Mesenchymal stem cell (in vitro differentiated cells and primary cell): ENCODE measurements at regions not wholly inside any gene's neighbourhood (a gene's known extent, or its start where the extent isn't known, plus 50 kb on each side); places are given as distances from the start of the nearest gene placed in this dataset.

Experiments
- DNase-seq: peaks from one replicate; pipeline ENCODE4 v3.0.0-alpha.2; 2013
- H2AFZ ChIP-seq: one replicate; pipeline ENCODE4 v1.6.1; 2013; ENCODE audit warnings: low read depth, mild to moderate bottlenecking, control low read depth, inconsistent platforms, low read length, moderate library complexity
- H2AK5ac ChIP-seq: 2 replicates; pipeline ENCODE4 v1.6.1; 2013; ENCODE audit warnings: low read length, moderate library complexity, mild to moderate bottlenecking, inconsistent platforms; ENCODE audit not compliant: severe bottlenecking
- H2BK120ac ChIP-seq: one replicate; pipeline ENCODE4 v1.6.1; 2013; ENCODE audit warnings: low read depth, mild to moderate bottlenecking, inconsistent platforms, low read length, moderate library complexity
- H2BK12ac ChIP-seq, 2 experiments: one replicate each; pipeline ENCODE4 v1.6.1; 2013; ENCODE audit warnings: inconsistent platforms in 2 of 2, low read length in 2 of 2, mild to moderate bottlenecking in 2 of 2, moderate library complexity in 2 of 2, control low read depth in 1 of 2
- H2BK15ac ChIP-seq: one replicate; pipeline ENCODE4 v1.6.1; 2013; ENCODE audit warnings: mild to moderate bottlenecking, low read depth, inconsistent platforms; ENCODE audit not compliant: poor library complexity, severe bottlenecking
- H2BK5ac ChIP-seq: 2 replicates; pipeline ENCODE4 v1.6.1; 2013; ENCODE audit warnings: low read depth, mild to moderate bottlenecking, low read length, control low read depth, inconsistent platforms; ENCODE audit not compliant: poor library complexity, severe bottlenecking
- H3K14ac ChIP-seq, 2 experiments: one replicate each; pipeline ENCODE4 v1.6.1; 2013; ENCODE audit warnings: inconsistent platforms in 2 of 2, low read length in 2 of 2, control low read depth in 1 of 2, mild to moderate bottlenecking in 1 of 2, moderate library complexity in 1 of 2
- H3K18ac ChIP-seq, 2 experiments: one replicate each; pipeline ENCODE4 v1.6.1; 2013; ENCODE audit warnings: inconsistent platforms in 2 of 2, low read length in 2 of 2, control low read depth in 1 of 2, low read depth in 1 of 2, mild to moderate bottlenecking in 1 of 2
- H3K23ac ChIP-seq, 2 experiments: one replicate each; pipeline ENCODE4 v1.6.1; 2013; ENCODE audit warnings: inconsistent platforms in 2 of 2, low read length in 2 of 2, mild to moderate bottlenecking in 2 of 2, moderate library complexity in 2 of 2, control low read depth in 1 of 2
- H3K27ac ChIP-seq: 2 replicates; pipeline ENCODE4 v1.5.1; 2013; ENCODE audit warnings: mild to moderate bottlenecking, moderate library complexity, low read length, control low read depth, inconsistent platforms; ENCODE audit not compliant: poor library complexity, severe bottlenecking
- H3K27me3 ChIP-seq, 2 experiments: 2 replicates each; pipeline versions ENCODE4 v1.6.1 to v1.7.0; 2013; ENCODE audit warnings: low read length in 2 of 2, mild to moderate bottlenecking in 2 of 2, moderate library complexity in 2 of 2, control low read depth in 1 of 2, inconsistent platforms in 1 of 2; ENCODE audit not compliant: control insufficient read depth in 1 of 2, insufficient read depth in 1 of 2
- H3K36me3 ChIP-seq, 2 experiments: 2 replicates each; pipeline versions ENCODE4 v1.6.1 to v1.7.0; 2013; ENCODE audit warnings: low read length in 2 of 2, control low read depth in 1 of 2, inconsistent platforms in 1 of 2, low read depth in 1 of 2, mild to moderate bottlenecking in 1 of 2; ENCODE audit not compliant: insufficient read depth in 2 of 2, control insufficient read depth in 1 of 2
- H3K4ac ChIP-seq, 2 experiments: one replicate each; pipeline ENCODE4 v1.6.1; 2013; ENCODE audit warnings: inconsistent platforms in 2 of 2, low read length in 2 of 2, mild to moderate bottlenecking in 2 of 2, moderate library complexity in 2 of 2, control low read depth in 1 of 2, low read depth in 1 of 2
- H3K4me1 ChIP-seq: 2 replicates; pipeline ENCODE4 v1.6.1; 2013; ENCODE audit warnings: low read depth, low read length, control low read depth; ENCODE audit not compliant: control insufficient read depth, insufficient read depth
- H3K4me2 ChIP-seq: 2 replicates; pipeline ENCODE4 v1.6.1; 2013; ENCODE audit warnings: low read length, mild to moderate bottlenecking, inconsistent platforms; ENCODE audit not compliant: poor library complexity, severe bottlenecking
- H3K4me3 ChIP-seq, 2 experiments: 2 replicates each; pipeline versions ENCODE4 v1.5.1 to v1.7.0; 2013; ENCODE audit warnings: low read length in 2 of 2, mild to moderate bottlenecking in 2 of 2, control low read depth in 1 of 2, low read depth in 1 of 2; ENCODE audit not compliant: insufficient read depth in 1 of 2
- H3K79me1 ChIP-seq: replicated peaks from 2 replicates; pipeline ENCODE4 v1.6.1; 2013; ENCODE audit warnings: mild to moderate bottlenecking, control low read depth, low read length, inconsistent platforms; ENCODE audit not compliant: poor library complexity, severe bottlenecking
- H3K9ac ChIP-seq: 2 replicates; pipeline ENCODE4 v1.7.0; 2013; ENCODE audit warnings: mild to moderate bottlenecking, low read length, moderate library complexity
- H3K9me3 ChIP-seq: 2 replicates; pipeline ENCODE4 v1.7.0; 2013; ENCODE audit warnings: mild to moderate bottlenecking, low read length; ENCODE audit not compliant: control insufficient read depth
- H4K8ac ChIP-seq: one replicate; pipeline ENCODE4 v1.6.1; 2013; ENCODE audit warnings: inconsistent platforms, mild to moderate bottlenecking, low read length, moderate library complexity
- H4K91ac ChIP-seq: one replicate; pipeline ENCODE4 v1.6.1; 2013; ENCODE audit warnings: mild to moderate bottlenecking, low read length, inconsistent platforms
- WGBS: methylation state at CpG from one replicate; pipeline ENCODE4 v1.1.7; 2013; ENCODE audit warnings: mixed read lengths; 5-methylcytosine and 5-hydroxymethylcytosine counted together

DNA sequence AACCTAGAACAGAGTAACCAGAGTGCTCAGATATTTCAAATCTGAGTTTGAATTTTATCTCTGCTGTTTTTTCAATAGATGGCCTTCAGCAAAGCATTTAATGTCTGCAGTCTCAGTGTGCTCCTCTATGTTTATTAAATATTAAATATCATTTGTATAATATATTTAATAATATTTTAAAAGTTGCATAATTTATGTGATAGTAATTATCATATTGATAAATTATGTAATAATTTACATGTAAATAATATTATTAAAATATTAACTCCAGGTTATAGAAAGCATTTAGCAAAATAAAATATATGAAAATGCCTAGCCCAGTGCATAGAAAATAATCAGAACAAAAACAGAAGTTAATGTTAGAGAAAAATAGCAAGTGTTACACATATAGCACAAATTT lies 930.0 kb upstream of the SLC35B3 start:
- Histone ChIP-seq H2BK12ac (no peak overlapping the region), H3K4me2 (no peak overlapping the region), H2BK15ac (no peak overlapping the region), H3K4ac (no peak overlapping the region), H2AFZ (no peak overlapping the region), H3K14ac (no peak overlapping the region), H3K36me3 (no peaks in the 10 kb centered on the region), H3K9me3 (peaks cover 19% of the 10 kb centered on the region), H4K8ac (no peak overlapping the region), H3K18ac (no peak overlapping the region), H3K27me3 (no peaks in the 10 kb centered on the region), H3K4me1 (peaks cover 2% of the 10 kb centered on the region), H3K23ac (no peak overlapping the region), H3K79me1 (no peaks in the 10 kb centered on the region), H2AK5ac (no peak overlapping the region), H3K27ac (no peak overlapping the region), H2BK5ac (no peak overlapping the region), H3K9ac (no peak overlapping the region), H3K4me3 (no peak overlapping the region), H4K91ac (no peak overlapping the region), H2BK120ac (no peak overlapping the region)
- DNase-seq, result no peak

DNA sequence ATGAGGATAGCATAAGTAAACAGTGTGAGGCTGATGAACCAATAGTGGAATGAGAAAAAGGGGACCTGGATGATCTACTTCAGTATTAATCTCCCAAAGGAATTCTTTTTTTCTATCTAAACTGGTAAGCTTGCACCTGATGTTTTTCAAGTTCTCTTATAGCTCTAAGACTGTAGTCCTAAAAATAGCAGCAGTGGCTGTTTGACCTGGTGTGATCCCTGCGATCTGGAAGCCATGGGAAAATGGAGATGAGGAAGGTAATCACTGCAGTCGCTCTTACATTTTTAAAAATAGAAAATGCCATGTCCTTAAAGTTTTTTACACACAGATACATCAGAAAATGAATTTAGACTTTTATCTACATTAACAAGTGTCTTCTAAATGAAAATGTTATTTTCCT lies 926.4 kb upstream of the SLC35B3 start:
- H3K27ac ChIP-seq, result no peak overlapping the region
- no peak overlapping the region for H3K4me2 ChIP-seq
- H3K18ac ChIP-seq, result no peak overlapping the region
- H3K4me1 ChIP-seq, result peaks cover 2% of the 10 kb centered on the region
- DNase-seq, result no peak
- H2BK15ac ChIP-seq, result no peak overlapping the region
- H3K79me1 ChIP-seq, result no peaks in the 10 kb centered on the region
- no peak overlapping the region for H3K4ac ChIP-seq
- no peak overlapping the region for H2BK120ac ChIP-seq
- no CpG with 5 or more reads among the region's 2 CpGs for WGBS
- no peak overlapping the region for H3K14ac ChIP-seq
- no peak overlapping the region for H2AFZ ChIP-seq
- H3K27me3 ChIP-seq, result no peaks in the 10 kb centered on the region
- H2BK5ac ChIP-seq, result no peak overlapping the region
- no peak overlapping the region for H3K9ac ChIP-seq
- no peak overlapping the region for H4K8ac ChIP-seq
- no peak overlapping the region for H2BK12ac ChIP-seq
- no peak overlapping the region for H3K23ac ChIP-seq
- H3K9me3 ChIP-seq, result peaks cover 32% of the 10 kb centered on the region
- no peak overlapping the region for H3K4me3 ChIP-seq
- no peaks in the 10 kb centered on the region for H3K36me3 ChIP-seq
- no peak overlapping the region for H4K91ac ChIP-seq
- no peak overlapping the region for H2AK5ac ChIP-seq

GRCh38 chr6:9360881-9361280 lies 925.5 kb upstream of the SLC35B3 start:
- H2BK12ac ChIP-seq, result no peak overlapping the region
- peaks cover 2% of the 10 kb centered on the region for H3K4me1 ChIP-seq
- H3K27ac ChIP-seq, result no peak overlapping the region
- H3K4me2 ChIP-seq, result no peak overlapping the region
- no peak overlapping the region for H2BK120ac ChIP-seq
- peaks cover 41% of the 10 kb centered on the region for H3K9me3 ChIP-seq
- no peak overlapping the region for H2BK15ac ChIP-seq
- H3K36me3 ChIP-seq, result no peaks in the 10 kb centered on the region
- no peak overlapping the region for H3K4ac ChIP-seq
- H3K9ac ChIP-seq, result no peak overlapping the region
- no peak overlapping the region for H4K91ac ChIP-seq
- H3K4me3 ChIP-seq, result no peak overlapping the region
- H3K27me3 ChIP-seq, result no peaks in the 10 kb centered on the region
- H3K18ac ChIP-seq, result no peak overlapping the region
- no peak overlapping the region for H2AK5ac ChIP-seq
- no peak for DNase-seq
- H3K14ac ChIP-seq, result no peak overlapping the region
- H3K23ac ChIP-seq, result no peak overlapping the region
- no peak overlapping the region for H4K8ac ChIP-seq
- H3K79me1 ChIP-seq, result no peaks in the 10 kb centered on the region
- no peak overlapping the region for H2AFZ ChIP-seq
- no peak overlapping the region for H2BK5ac ChIP-seq

DNA sequence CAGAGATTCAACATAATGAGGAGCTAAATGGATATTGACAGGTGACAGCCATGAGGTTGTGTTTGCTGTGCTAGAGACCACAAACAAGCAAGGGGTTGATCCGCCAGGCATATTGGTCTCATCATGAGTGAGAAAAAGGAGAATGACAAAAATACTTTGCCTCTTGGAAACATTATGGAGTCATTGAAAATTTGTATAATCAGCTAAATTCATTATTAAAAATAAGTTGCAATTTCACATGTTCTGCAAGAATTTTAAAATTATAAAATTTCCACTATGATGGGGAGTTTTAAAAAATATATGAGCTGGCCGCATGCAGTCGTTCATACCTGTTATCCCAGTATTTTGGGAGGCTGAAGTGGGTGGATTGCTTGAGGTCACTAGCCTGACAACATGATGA lies 912.3 kb upstream of the SLC35B3 start:
- Histone ChIP-seq H4K8ac (no peak overlapping the region), H3K79me1 (no peaks in the 10 kb centered on the region), H3K23ac (no peak overlapping the region), H3K14ac (no peak overlapping the region), H2AFZ (no peak overlapping the region), H4K91ac (no peak overlapping the region), H2BK120ac (no peak overlapping the region), H3K4me3 (no peak overlapping the region), H2BK15ac (no peak overlapping the region), H3K4ac (no peak overlapping the region), H3K4me1 (no peaks in the 10 kb centered on the region), H3K9ac (no peak overlapping the region), H3K9me3 (peaks cover 3% of the 10 kb centered on the region), H3K4me2 (no peak overlapping the region), H2BK5ac (no peak overlapping the region), H3K27me3 (no peaks in the 10 kb centered on the region), H3K27ac (no peak overlapping the region), H3K18ac (no peak overlapping the region), H2AK5ac (no peak overlapping the region), H3K36me3 (no peaks in the 10 kb centered on the region), H2BK12ac (no peak overlapping the region)
- WGBS, result 100% methylated on average over 1 of the region's 3 CpGs
- DNase-seq, result no peak
